DND-41 (cell line): ENCODE measurements at regions not wholly inside any gene's neighbourhood (a gene's known extent, or its start where the extent isn't known, plus 50 kb on each side); places are given as distances from the start of the nearest gene placed in this dataset.

Source experiments
- CTCF ChIP-seq: IDR thresholded peaks from 2 replicates; pipeline ENCODE4 v1.5.1; 2012; ENCODE audit warnings: borderline replicate concordance, low read length, moderate library complexity, mild to moderate bottlenecking; ENCODE audit not compliant: poor library complexity, severe bottlenecking; ENCODE audit errors: extremely low read depth
- EZH2 ChIP-seq: IDR thresholded peaks from 3 replicates; pipeline ENCODE4 v1.6.1; 2012; ENCODE audit warnings: borderline replicate concordance, low read depth, mild to moderate bottlenecking, moderate library complexity, low read length, inconsistent platforms; ENCODE audit not compliant: severe bottlenecking

GRCh38 chr9:108160039-108160438 is 670.5 kb upstream of the KLF4 start:
- TF ChIP-seq CTCF, result no peak
- no peak for TF ChIP-seq EZH2
